Tibial nerve (tissue), 4 donors: ENCODE measurements at regions not wholly inside any gene's neighbourhood (a gene's known extent, or its start where the extent isn't known, plus 50 kb on each side); places are given as distances from the start of the nearest gene placed in this dataset.

Experiments used
- EP300 ChIP-seq, 2 donors: sonication (generic); formaldehyde crosslinking; IDR thresholded peaks; one replicate each; pipeline ENCODE4 v1.6.1; 2017; ENCODE audit warnings: antibody characterized with exemption in 2 of 2, mild to moderate bottlenecking in 1 of 2
- POLR2A ChIP-seq, 2 donors: fragments of 450-650 bp; IDR thresholded peaks; one replicate each; pipeline ENCODE4 v1.6.1; 2017; ENCODE audit warnings: antibody characterized with exemption in 2 of 2, mild to moderate bottlenecking in 2 of 2, moderate library complexity in 2 of 2
- TF ChIP-seq, protein P1 (sequence below), 5 experiments: fragments of 200-600 bp in 3 of 5; fragments of 450-650 bp in 2 of 5; sonication (generic) in 3 of 5; IDR thresholded peaks; one replicate each; pipeline ENCODE4 v1.5.1; 2016 to 2019; ENCODE audit warnings: antibody characterized with exemption in 5 of 5, mild to moderate bottlenecking in 3 of 5, moderate library complexity in 2 of 5

DNA sequence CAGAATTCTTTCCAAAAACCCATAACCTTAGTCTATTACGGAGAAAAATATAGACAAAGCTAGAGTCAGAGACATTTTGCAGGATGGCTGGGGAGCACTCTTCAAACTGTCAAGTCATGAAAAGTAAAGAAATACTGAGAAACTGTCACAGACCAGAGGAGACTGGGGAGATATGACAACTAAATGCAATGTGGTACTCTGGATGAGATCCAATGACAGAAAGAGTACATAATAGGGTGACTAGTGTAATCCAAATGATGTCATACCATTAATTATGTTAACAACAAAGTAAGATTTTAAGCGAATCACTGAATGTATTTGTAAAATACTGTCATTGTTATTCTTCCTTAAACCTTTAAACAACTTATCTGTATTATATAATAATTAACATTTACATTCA lies 393.8 kb downstream of the LIG4 start:
- TF ChIP-seq, protein P1, sequence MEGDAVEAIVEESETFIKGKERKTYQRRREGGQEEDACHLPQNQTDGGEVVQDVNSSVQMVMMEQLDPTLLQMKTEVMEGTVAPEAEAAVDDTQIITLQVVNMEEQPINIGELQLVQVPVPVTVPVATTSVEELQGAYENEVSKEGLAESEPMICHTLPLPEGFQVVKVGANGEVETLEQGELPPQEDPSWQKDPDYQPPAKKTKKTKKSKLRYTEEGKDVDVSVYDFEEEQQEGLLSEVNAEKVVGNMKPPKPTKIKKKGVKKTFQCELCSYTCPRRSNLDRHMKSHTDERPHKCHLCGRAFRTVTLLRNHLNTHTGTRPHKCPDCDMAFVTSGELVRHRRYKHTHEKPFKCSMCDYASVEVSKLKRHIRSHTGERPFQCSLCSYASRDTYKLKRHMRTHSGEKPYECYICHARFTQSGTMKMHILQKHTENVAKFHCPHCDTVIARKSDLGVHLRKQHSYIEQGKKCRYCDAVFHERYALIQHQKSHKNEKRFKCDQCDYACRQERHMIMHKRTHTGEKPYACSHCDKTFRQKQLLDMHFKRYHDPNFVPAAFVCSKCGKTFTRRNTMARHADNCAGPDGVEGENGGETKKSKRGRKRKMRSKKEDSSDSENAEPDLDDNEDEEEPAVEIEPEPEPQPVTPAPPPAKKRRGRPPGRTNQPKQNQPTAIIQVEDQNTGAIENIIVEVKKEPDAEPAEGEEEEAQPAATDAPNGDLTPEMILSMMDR (IDR thresholded peaks at IDR 0.05) = no peak
- TF ChIP-seq EP300 (IDR thresholded peaks at IDR 0.05) (no peak), POLR2A (IDR thresholded peaks at IDR 0.05) (no peak)
